Brain microvascular endothelial cell (primary cell): ENCODE measurements at regions not wholly inside any gene's neighbourhood (a gene's known extent, or its start where the extent isn't known, plus 50 kb on each side); places are given as distances from the start of the nearest gene placed in this dataset.

Experiments used
- DNase-seq: peaks from one replicate; pipeline ENCODE4 v3.0.0-alpha.2; 2020
- H3K27ac ChIP-seq: fragments of 250-450 bp; sonication (Bioruptor Pico); 2 replicates; pipeline ENCODE4 v1.5.1; 2020; ENCODE audit warnings: mild to moderate bottlenecking, moderate library complexity
- H3K27me3 ChIP-seq: fragments of 250-450 bp; sonication (Bioruptor Pico); replicated peaks from 2 replicates; pipeline ENCODE4 v1.5.1; 2020; ENCODE audit warnings: mild to moderate bottlenecking
- H3K36me3 ChIP-seq: fragments of 250-450 bp; sonication (Bioruptor Pico); replicated peaks from 2 replicates; pipeline ENCODE4 v1.5.1; 2020; ENCODE audit warnings: mild to moderate bottlenecking
- H3K4me3 ChIP-seq: 2 replicates; pipeline ENCODE4 v1.5.1; 2011; ENCODE audit warnings: low read depth, mild to moderate bottlenecking, control low read depth, low read length, moderate library complexity
- CTCF ChIP-seq: IDR thresholded peaks from 2 replicates; pipeline ENCODE4 v1.5.1; 2011; ENCODE audit warnings: low read depth, mild to moderate bottlenecking, moderate library complexity, low read length, control low read depth, inconsistent platforms; ENCODE audit errors: missing control alignments
- in situ Hi-C: cut with HindIII; loops from 2 replicates; pipeline ENCODE4 v1.10.0; 2017; ENCODE audit warnings: low sequenced_read_pairs, low pct_ligation_motif_present

DNA sequence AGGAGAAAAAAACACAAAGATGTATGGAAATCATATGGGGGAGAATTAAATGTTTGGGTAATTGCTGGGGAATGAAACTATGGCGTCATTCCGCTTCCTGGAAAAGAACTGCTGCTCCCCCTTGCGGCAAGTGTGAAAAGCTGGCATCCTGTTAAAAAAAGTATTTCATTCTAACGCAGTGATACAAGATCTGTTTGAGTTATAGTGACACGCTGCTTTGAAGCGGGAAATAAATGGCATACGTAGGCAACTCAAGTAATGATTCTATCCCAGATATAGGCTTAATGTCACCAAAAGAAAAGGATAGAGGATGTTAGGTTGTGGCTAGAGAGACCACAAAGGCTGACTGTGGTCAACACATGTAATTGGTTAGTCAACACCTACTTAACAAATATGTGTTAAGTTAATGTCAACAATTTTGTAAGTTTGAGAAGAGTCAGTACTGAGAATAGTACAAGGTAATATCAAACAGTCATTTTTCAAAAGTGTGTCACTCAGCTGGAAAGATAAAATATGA lies 70.2 kb upstream of the ALDH1A1 start:
- Histone ChIP-seq H3K27ac (no peak overlapping the region), H3K27me3 (no peaks in the 10 kb centered on the region), H3K4me3 (no peak overlapping the region), H3K36me3 (no peaks in the 10 kb centered on the region)
- no peak for DNase-seq
- in situ Hi-C loops: no loop called here
- peak; percentile 90 for TF ChIP-seq CTCF

- Histone ChIP-seq H3K4me3 (no peak overlapping the region), H3K27ac (no peak overlapping the region), H3K27me3 (no peaks in the 10 kb centered on the region), H3K36me3 (no peaks in the 10 kb centered on the region)
- TF ChIP-seq CTCF: no peak
- in situ Hi-C loops: no loop called here
- no peak for DNase-seq
Observed at GRCh38 chr9:73022353-73022752, 69.5 kb upstream of the ALDH1A1 start.

GRCh38 chr9:73020877-73021276 lies 68.0 kb upstream of the ALDH1A1 start:
- H3K27ac ChIP-seq: no peak overlapping the region
- no peaks in the 10 kb centered on the region for H3K27me3 ChIP-seq
- in situ Hi-C loops: no loop called here
- H3K36me3 ChIP-seq: no peaks in the 10 kb centered on the region
- DNase-seq: no peak
- H3K4me3 ChIP-seq: no peak overlapping the region
- TF ChIP-seq CTCF: no peak

- H3K27me3 ChIP-seq: no peaks in the 10 kb centered on the region
- no peak overlapping the region for H3K27ac ChIP-seq
- DNase-seq: no peak
- H3K36me3 ChIP-seq: no peaks in the 10 kb centered on the region
- TF ChIP-seq CTCF: no peak
- H3K4me3 ChIP-seq: no peak overlapping the region
- in situ Hi-C loops: no loop called here
Observed at GRCh38 chr9:73014011-73014410, 61.2 kb upstream of the ALDH1A1 start.

GRCh38 chr9:73011956-73012355 lies 59.1 kb upstream of the ALDH1A1 start:
- no peak for TF ChIP-seq CTCF
- Histone ChIP-seq H3K4me3 (no peak overlapping the region), H3K27me3 (no peaks in the 10 kb centered on the region), H3K36me3 (no peaks in the 10 kb centered on the region), H3K27ac (no peak overlapping the region)
- DNase-seq: no peak
- in situ Hi-C loops: no loop called here

- in situ Hi-C loops: no loop called here
- Histone ChIP-seq H3K27me3 (no peaks in the 10 kb centered on the region), H3K27ac (no peak overlapping the region), H3K36me3 (no peaks in the 10 kb centered on the region), H3K4me3 (no peak overlapping the region)
- no peak for TF ChIP-seq CTCF
- DNase-seq: peak; percentile 7
Observed at GRCh38 chr9:73011181-73011750, 58.4 kb upstream of the ALDH1A1 start.
